ENCODE measurements at regions not wholly inside any gene's neighbourhood (a gene's known extent, or its start where the extent isn't known, plus 50 kb on each side); places are given as distances from the start of the nearest gene placed in this dataset.

GRCh38 chr7:17168416-17168815 is 130.0 kb upstream of the AHR start:
- TF ChIP-seq EZH2phosphoT487 (conservative IDR thresholded peaks at IDR 0.05; ENCODE audit: low read length) = no peak
- TF ChIP-seq CTCF (IDR thresholded peaks at IDR 0.05; ENCODE audit: insufficient read depth, low read length, poor library complexity, severe bottlenecking) = no peak
- H3F3A ChIP-seq (ENCODE audit: insufficient read depth) = no peaks in the 10 kb centered on the region
- H2AFZ ChIP-seq (ENCODE audit: low read depth, low read length, severe bottlenecking) = no peak overlapping the region
- no peaks in the 10 kb centered on the region for H3K36me3 ChIP-seq (ENCODE audit: low read length)
- H3K9me3 ChIP-seq (ENCODE audit: insufficient read depth, low read length) = no peaks in the 10 kb centered on the region
- no peaks in the 10 kb centered on the region for H3K79me2 ChIP-seq (ENCODE audit: insufficient read depth, low read length)
- H3K9me2 ChIP-seq (replicated peaks; ENCODE audit: insufficient read depth, low read length) = no peaks in the 10 kb centered on the region
- no peak overlapping the region for H3K9ac ChIP-seq (ENCODE audit: low read length)
- no peak overlapping the region for H3K4me2 ChIP-seq (ENCODE audit: low read depth, low read length, poor library complexity, severe bottlenecking)
- no peaks in the 10 kb centered on the region for H3K27me3 ChIP-seq (ENCODE audit: low read length)
- no peaks in the 10 kb centered on the region; the same call in 1 of the 2 replicates for H4K20me1 ChIP-seq (ENCODE audit: low read depth, low read length)
- no peak overlapping the region for H3K4me3 ChIP-seq (ENCODE audit: insufficient read depth, low read length, poor library complexity, severe bottlenecking)
- no peak overlapping the region for H3K27ac ChIP-seq (ENCODE audit: low read depth, low read length)

- no peaks in the 10 kb centered on the region for H3K9me2 ChIP-seq (replicated peaks; ENCODE audit: insufficient read depth, low read length)
- no peak overlapping the region for H3K4me2 ChIP-seq (ENCODE audit: low read depth, low read length, poor library complexity, severe bottlenecking)
- no peaks in the 10 kb centered on the region for H3K36me3 ChIP-seq (ENCODE audit: low read length)
- H3K27ac ChIP-seq (ENCODE audit: low read depth, low read length) = no peak overlapping the region
- no peaks in the 10 kb centered on the region for H3K79me2 ChIP-seq (ENCODE audit: insufficient read depth, low read length)
- TF ChIP-seq EZH2phosphoT487 (conservative IDR thresholded peaks at IDR 0.05; ENCODE audit: low read length) (no peak), CTCF (IDR thresholded peaks at IDR 0.05; ENCODE audit: insufficient read depth, low read length, poor library complexity, severe bottlenecking) (no peak)
- H3K4me3 ChIP-seq (ENCODE audit: insufficient read depth, low read length, poor library complexity, severe bottlenecking) = no peak overlapping the region
- no peak overlapping the region for H2AFZ ChIP-seq (ENCODE audit: low read depth, low read length, severe bottlenecking)
- H3K9ac ChIP-seq (ENCODE audit: low read length) = no peak overlapping the region
- H4K20me1 ChIP-seq (ENCODE audit: low read depth, low read length) = no peaks in the 10 kb centered on the region; the same call in 1 of the 2 replicates
- no peaks in the 10 kb centered on the region for H3K27me3 ChIP-seq (ENCODE audit: low read length)
- H3F3A ChIP-seq (ENCODE audit: insufficient read depth) = no peaks in the 10 kb centered on the region
- no peaks in the 10 kb centered on the region for H3K9me3 ChIP-seq (ENCODE audit: insufficient read depth, low read length)
These were observed 127.0 kb upstream of the AHR start for GRCh38 chr7:17171427-17171826.

GRCh38 chr7:17176371-17177032 is 122.0 kb upstream of the AHR start:
- no peaks in the 10 kb centered on the region for H3K9me3 ChIP-seq (ENCODE audit: insufficient read depth, low read length)
- H3K79me2 ChIP-seq (ENCODE audit: insufficient read depth, low read length) = no peaks in the 10 kb centered on the region
- no peak overlapping the region for H3K4me2 ChIP-seq (ENCODE audit: low read depth, low read length, poor library complexity, severe bottlenecking)
- H2AFZ ChIP-seq (ENCODE audit: low read depth, low read length, severe bottlenecking) = no peak overlapping the region
- no peaks in the 10 kb centered on the region for H3K27me3 ChIP-seq (ENCODE audit: low read length)
- H3K9ac ChIP-seq (ENCODE audit: low read length) = no peak overlapping the region
- TF ChIP-seq CTCF (IDR thresholded peaks at IDR 0.05; ENCODE audit: insufficient read depth, low read length, poor library complexity, severe bottlenecking) (no peak), EZH2phosphoT487 (conservative IDR thresholded peaks at IDR 0.05; ENCODE audit: low read length) (no peak)
- no peaks in the 10 kb centered on the region for H3K36me3 ChIP-seq (ENCODE audit: low read length)
- no peaks in the 10 kb centered on the region for H3F3A ChIP-seq (ENCODE audit: insufficient read depth)
- no peak overlapping the region for H3K27ac ChIP-seq (ENCODE audit: low read depth, low read length)
- no peaks in the 10 kb centered on the region for H3K9me2 ChIP-seq (replicated peaks; ENCODE audit: insufficient read depth, low read length)
- no peak overlapping the region for H3K4me3 ChIP-seq (ENCODE audit: insufficient read depth, low read length, poor library complexity, severe bottlenecking)
- H4K20me1 ChIP-seq (ENCODE audit: low read depth, low read length) = no peaks in the 10 kb centered on the region; the same call in 1 of the 2 replicates
